ENCODE measurements at regions not wholly inside any gene's neighbourhood (a gene's known extent, or its start where the extent isn't known, plus 50 kb on each side); places are given as distances from the start of the nearest gene placed in this dataset.

DNA sequence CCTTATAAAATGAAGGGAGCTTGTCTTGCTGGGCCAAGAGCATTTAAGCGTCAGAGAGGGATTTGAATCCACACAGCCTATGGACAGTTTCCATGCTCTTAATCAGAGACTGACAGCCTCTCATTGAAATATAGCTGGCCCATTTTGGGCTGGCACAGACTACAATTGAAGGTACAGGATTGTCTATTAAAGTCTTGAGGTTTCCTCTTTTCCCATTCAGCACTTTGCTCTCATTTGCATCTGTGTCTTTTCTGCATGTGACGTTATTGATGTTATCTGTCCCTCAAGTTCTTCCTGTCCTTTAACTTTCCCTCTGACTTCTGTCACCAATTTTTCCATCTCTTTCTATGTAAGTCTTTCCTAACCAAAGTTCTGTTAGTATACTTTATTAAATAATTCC, 133.3 kb upstream of the SFRP2 start:
- Histone ChIP-seq H3K4me1 (ENCODE audit: insufficient read depth, low read length) (no peaks in the 10 kb centered on the region), H3K36me3 (ENCODE audit: insufficient read depth, low read length) (no peaks in the 10 kb centered on the region), H3K27ac (ENCODE audit: low read depth, low read length) (no peak overlapping the region), H3K9ac (ENCODE audit: low read length) (no peak overlapping the region), H3K4me3 (ENCODE audit: low read depth in 1 of 2, low read length in 2 of 2) (no peak overlapping the region), H3K9me3 (ENCODE audit: low read length) (no peaks in the 10 kb centered on the region), H3K27me3 (ENCODE audit: control insufficient read depth in 1 of 2, insufficient read depth in 2 of 2, low read length in 2 of 2) (no peaks in the 10 kb centered on the region)

DNA sequence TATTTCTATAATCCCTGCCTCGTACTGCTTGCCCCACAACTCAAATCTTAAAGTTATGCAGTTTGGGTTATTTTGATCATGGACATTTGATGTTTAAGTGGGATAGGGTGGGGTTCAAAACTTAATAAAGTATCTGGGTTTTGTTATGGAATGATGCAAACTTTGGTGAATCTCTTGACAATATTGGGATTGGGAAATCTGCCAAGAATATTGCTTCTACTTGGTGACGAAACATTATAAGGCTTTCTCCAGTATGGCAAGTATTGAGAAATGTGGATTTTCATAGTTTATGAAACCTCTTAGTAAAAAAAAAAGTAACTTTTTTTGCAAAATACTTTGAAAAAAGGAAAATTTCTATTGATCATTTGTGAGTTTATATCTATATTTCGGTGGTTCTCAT, 130.8 kb upstream of the SFRP2 start:
- no peak overlapping the region for H3K4me3 ChIP-seq (ENCODE audit: low read depth in 1 of 2, low read length in 2 of 2)
- H3K9ac ChIP-seq (ENCODE audit: low read length): no peak overlapping the region
- no peaks in the 10 kb centered on the region for H3K9me3 ChIP-seq (ENCODE audit: low read length)
- no peak overlapping the region for H3K27ac ChIP-seq (ENCODE audit: low read depth, low read length)
- no peaks in the 10 kb centered on the region for H3K4me1 ChIP-seq (ENCODE audit: insufficient read depth, low read length)
- H3K27me3 ChIP-seq (ENCODE audit: control insufficient read depth in 1 of 2, insufficient read depth in 2 of 2, low read length in 2 of 2): no peaks in the 10 kb centered on the region
- no peaks in the 10 kb centered on the region for H3K36me3 ChIP-seq (ENCODE audit: insufficient read depth, low read length)

DNA sequence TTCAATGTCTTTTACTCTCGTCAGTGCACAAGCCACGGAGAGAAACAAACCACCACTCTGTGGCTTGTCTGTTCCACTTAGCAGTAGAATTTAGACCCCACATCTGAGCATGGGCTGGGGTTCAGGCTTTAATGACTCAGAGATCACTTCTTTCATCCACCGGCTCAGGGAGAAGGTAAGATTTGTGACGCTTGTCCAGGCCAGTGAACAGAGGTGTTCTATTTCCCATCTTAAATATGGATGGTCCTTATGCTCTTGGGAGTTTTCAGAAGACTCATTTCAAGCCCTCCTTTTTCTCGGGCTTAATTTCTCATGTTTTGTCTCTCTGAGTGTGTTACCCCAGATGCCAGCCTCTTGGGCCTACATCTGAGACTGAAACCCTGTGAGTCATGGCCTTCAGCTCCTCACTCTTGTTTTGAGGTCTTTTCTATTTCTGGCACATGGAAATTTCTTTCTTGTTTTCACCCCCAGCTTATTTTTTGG, 127.4 kb upstream of the SFRP2 start:
- Histone ChIP-seq H3K4me1 (ENCODE audit: insufficient read depth, low read length) (no peaks in the 10 kb centered on the region), H3K9me3 (ENCODE audit: low read length) (no peaks in the 10 kb centered on the region)

DNA sequence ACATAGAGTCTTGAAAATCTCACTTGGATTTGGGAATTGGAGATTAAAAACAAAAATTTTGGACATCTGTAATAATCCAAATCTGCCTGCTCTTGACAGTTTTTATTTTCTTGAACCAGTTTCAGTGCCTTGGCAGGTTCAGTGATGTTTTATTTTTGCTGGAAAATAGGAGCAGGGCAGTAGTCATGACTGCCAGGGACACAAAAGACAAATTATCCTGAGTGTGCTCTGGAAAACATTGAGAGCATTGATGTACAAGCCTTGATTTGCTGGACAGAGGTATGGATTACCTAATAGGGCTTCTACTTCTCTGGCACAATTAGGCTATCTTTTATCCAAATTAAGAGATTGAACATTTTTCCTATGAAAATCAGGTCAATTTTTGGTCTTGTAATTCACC, 123.4 kb upstream of the SFRP2 start:
- Histone ChIP-seq H3K9me3 (ENCODE audit: low read length) (no peaks in the 10 kb centered on the region), H3K27me3 (ENCODE audit: control insufficient read depth in 1 of 2, insufficient read depth in 2 of 2, low read length in 2 of 2) (no peaks in the 10 kb centered on the region), H3K4me1 (ENCODE audit: insufficient read depth, low read length) (no peaks in the 10 kb centered on the region), H3K36me3 (ENCODE audit: insufficient read depth, low read length) (no peaks in the 10 kb centered on the region), H3K27ac (ENCODE audit: low read depth, low read length) (no peak overlapping the region), H3K9ac (ENCODE audit: low read length) (no peak overlapping the region), H3K4me3 (ENCODE audit: low read depth in 1 of 2, low read length in 2 of 2) (no peak overlapping the region)

More for the DNA sequence above, 127.4 kb upstream of the SFRP2 start:
- no peaks in the 10 kb centered on the region for H3K36me3 ChIP-seq (ENCODE audit: insufficient read depth, low read length)
- no peak overlapping the region for H3K27ac ChIP-seq (ENCODE audit: low read depth, low read length)
- H3K4me3 ChIP-seq (ENCODE audit: low read depth in 1 of 2, low read length in 2 of 2): no peak overlapping the region
- H3K9ac ChIP-seq (ENCODE audit: low read length): no peak overlapping the region
- H3K27me3 ChIP-seq (ENCODE audit: control insufficient read depth in 1 of 2, insufficient read depth in 2 of 2, low read length in 2 of 2): no peaks in the 10 kb centered on the region

DNA sequence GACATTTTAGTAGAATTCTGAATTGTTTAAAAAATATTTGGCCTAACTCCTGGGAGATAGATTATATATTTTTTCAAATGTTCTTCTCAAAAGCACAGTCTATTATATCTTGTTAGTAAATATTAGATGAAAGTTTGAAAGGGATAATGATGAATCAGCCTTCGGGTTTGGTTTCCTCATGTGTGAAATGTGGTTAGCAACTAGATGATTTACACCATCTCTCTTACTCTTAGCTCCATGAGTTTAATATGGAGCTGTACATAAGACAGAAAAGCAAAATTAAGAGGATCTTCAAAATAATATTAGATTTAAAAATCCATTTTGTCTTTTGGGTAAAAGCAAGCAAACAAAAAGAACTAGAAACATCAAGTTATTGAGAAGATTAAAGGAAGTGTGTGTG, 120.8 kb upstream of the SFRP2 start:
- H3K36me3 ChIP-seq (ENCODE audit: insufficient read depth, low read length): no peaks in the 10 kb centered on the region
- no peak overlapping the region for H3K9ac ChIP-seq (ENCODE audit: low read length)
- no peaks in the 10 kb centered on the region for H3K27me3 ChIP-seq (ENCODE audit: control insufficient read depth in 1 of 2, insufficient read depth in 2 of 2, low read length in 2 of 2)
- H3K4me1 ChIP-seq (ENCODE audit: insufficient read depth, low read length): no peaks in the 10 kb centered on the region
- no peaks in the 10 kb centered on the region for H3K9me3 ChIP-seq (ENCODE audit: low read length)
- no peak overlapping the region for H3K27ac ChIP-seq (ENCODE audit: low read depth, low read length)
- no peak overlapping the region for H3K4me3 ChIP-seq (ENCODE audit: low read depth in 1 of 2, low read length in 2 of 2)

DNA sequence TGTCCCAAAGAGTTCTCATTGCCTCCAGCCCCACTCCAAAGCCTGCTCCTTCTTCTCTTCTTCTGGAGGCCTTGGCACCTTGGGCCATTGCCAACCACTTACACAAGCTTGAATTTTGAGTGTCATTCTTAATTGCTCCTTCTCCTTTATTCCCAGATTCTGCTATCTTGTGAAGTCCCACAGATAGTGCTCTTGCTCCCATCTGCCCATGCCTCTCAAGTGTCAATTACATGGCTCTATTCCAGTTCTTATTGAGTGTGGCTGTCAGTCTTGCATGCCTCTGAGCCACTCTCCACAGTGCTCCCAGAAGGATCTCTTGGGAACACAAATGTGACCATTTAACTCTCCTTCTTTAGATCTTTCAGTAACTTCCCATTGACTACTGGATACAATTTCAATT, 117.3 kb upstream of the SFRP2 start:
- no peaks in the 10 kb centered on the region for H3K36me3 ChIP-seq (ENCODE audit: insufficient read depth, low read length)
- H3K4me1 ChIP-seq (ENCODE audit: insufficient read depth, low read length): no peaks in the 10 kb centered on the region
- H3K9me3 ChIP-seq (ENCODE audit: low read length): no peaks in the 10 kb centered on the region
- H3K27ac ChIP-seq (ENCODE audit: low read depth, low read length): no peak overlapping the region
- H3K9ac ChIP-seq (ENCODE audit: low read length): no peak overlapping the region
- H3K27me3 ChIP-seq (ENCODE audit: control insufficient read depth in 1 of 2, insufficient read depth in 2 of 2, low read length in 2 of 2): no peaks in the 10 kb centered on the region
- no peak overlapping the region for H3K4me3 ChIP-seq (ENCODE audit: low read depth in 1 of 2, low read length in 2 of 2)

DNA sequence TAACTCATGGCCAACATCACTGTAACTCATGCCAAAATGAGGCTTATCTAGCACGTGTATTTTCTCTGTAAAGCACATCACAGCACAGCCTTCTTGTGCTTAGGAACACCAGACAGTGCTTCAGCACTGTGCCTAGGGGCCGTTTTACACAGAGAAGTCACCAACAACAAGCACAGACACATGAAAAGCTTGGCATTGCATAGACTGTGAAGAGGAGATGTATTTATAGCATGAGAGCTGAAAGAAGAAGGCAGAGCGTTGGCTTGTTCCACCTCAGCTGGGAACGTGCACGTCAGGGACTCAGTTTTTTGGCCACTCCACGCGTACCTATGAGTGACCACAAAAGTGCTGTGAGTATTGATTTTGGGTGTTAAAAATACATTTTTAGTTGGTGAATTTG, 116.3 kb upstream of the SFRP2 start:
- Histone ChIP-seq H3K27ac (ENCODE audit: low read depth, low read length) (no peak overlapping the region), H3K4me3 (ENCODE audit: low read depth in 1 of 2, low read length in 2 of 2) (no peak overlapping the region), H3K36me3 (ENCODE audit: insufficient read depth, low read length) (no peaks in the 10 kb centered on the region), H3K27me3 (ENCODE audit: control insufficient read depth in 1 of 2, insufficient read depth in 2 of 2, low read length in 2 of 2) (no peaks in the 10 kb centered on the region), H3K9me3 (ENCODE audit: low read length) (no peaks in the 10 kb centered on the region), H3K4me1 (ENCODE audit: insufficient read depth, low read length) (no peaks in the 10 kb centered on the region), H3K9ac (ENCODE audit: low read length) (no peak overlapping the region)

DNA sequence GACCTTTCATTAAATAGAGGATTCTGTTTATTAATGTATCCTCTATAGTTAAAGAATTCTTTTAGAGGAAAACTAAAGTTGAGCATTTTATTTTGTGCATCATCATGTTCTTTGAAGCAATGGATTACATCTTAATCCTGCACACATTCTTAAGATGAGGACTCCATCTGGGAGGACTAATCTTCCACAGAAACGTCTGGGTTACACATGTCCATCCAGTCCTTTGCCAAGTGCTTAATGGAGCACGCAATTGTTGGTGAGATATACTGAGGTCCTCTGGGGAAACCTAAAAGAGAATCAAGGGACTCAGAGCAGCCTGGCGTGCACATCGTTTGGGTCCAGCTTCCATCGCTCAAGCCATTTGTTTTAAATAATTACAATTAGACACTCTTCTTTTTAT, 115.1 kb upstream of the SFRP2 start:
- no peak overlapping the region for H3K9ac ChIP-seq (ENCODE audit: low read length)

DNA sequence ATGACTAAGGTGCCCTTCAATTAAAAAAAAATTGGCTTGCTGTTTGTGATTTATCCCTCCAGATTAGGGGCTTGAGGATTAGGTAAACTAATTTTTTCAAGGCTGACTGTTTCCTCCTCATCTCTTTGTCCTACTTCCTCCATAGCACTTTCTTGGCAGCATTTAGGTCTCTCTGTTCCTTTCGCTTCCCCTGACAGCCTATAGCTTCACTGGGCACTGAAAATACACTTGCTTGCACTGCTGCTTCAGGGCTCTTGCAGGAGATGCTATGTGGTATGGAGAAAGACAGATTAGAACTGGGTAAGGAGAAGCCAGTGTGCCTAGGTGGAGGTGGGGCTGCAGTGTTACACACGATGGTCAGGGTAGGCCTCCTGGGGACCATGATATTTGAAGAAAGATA, 112.3 kb upstream of the SFRP2 start:
- Histone ChIP-seq H3K4me1 (ENCODE audit: insufficient read depth, low read length) (no peaks in the 10 kb centered on the region), H3K4me3 (ENCODE audit: low read depth in 1 of 2, low read length in 2 of 2) (no peak overlapping the region)

More for the DNA sequence above, 115.1 kb upstream of the SFRP2 start:
- Histone ChIP-seq H3K36me3 (ENCODE audit: insufficient read depth, low read length) (no peaks in the 10 kb centered on the region), H3K4me1 (ENCODE audit: insufficient read depth, low read length) (no peaks in the 10 kb centered on the region), H3K27ac (ENCODE audit: low read depth, low read length) (no peak overlapping the region), H3K4me3 (ENCODE audit: low read depth in 1 of 2, low read length in 2 of 2) (no peak overlapping the region), H3K27me3 (ENCODE audit: control insufficient read depth in 1 of 2, insufficient read depth in 2 of 2, low read length in 2 of 2) (no peaks in the 10 kb centered on the region), H3K9me3 (ENCODE audit: low read length) (no peaks in the 10 kb centered on the region)

DNA sequence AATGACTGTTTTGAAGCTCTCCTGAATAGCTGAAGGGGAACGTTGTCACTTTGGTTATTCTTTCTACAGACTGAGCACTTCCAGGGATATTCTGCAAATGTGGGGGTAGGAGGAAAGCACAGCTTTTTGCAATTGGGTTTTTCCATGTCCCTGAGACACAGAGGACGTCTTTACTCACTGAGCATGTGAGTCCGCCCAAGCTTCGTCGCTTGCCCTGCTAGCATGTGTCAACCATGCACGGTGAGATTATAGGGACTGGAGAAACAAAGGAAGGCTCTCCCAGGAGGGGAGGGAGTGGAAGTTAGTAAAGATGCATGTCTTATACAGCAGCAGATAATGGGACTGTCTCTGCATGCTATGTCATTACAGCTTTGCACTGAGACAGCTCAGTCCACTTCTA, 111.5 kb upstream of the SFRP2 start:
- no peaks in the 10 kb centered on the region for H3K9me3 ChIP-seq (ENCODE audit: low read length)
- no peak overlapping the region for H3K9ac ChIP-seq (ENCODE audit: low read length)
- no peaks in the 10 kb centered on the region for H3K27me3 ChIP-seq (ENCODE audit: control insufficient read depth in 1 of 2, insufficient read depth in 2 of 2, low read length in 2 of 2)
- H3K36me3 ChIP-seq (ENCODE audit: insufficient read depth, low read length): no peaks in the 10 kb centered on the region
- no peak overlapping the region for H3K4me3 ChIP-seq (ENCODE audit: low read depth in 1 of 2, low read length in 2 of 2)
- no peaks in the 10 kb centered on the region for H3K4me1 ChIP-seq (ENCODE audit: insufficient read depth, low read length)
- H3K27ac ChIP-seq (ENCODE audit: low read depth, low read length): no peak overlapping the region

More for the DNA sequence above, 112.3 kb upstream of the SFRP2 start:
- H3K9ac ChIP-seq (ENCODE audit: low read length): no peak overlapping the region
- H3K27me3 ChIP-seq (ENCODE audit: control insufficient read depth in 1 of 2, insufficient read depth in 2 of 2, low read length in 2 of 2): no peaks in the 10 kb centered on the region
- no peak overlapping the region for H3K27ac ChIP-seq (ENCODE audit: low read depth, low read length)
- no peaks in the 10 kb centered on the region for H3K9me3 ChIP-seq (ENCODE audit: low read length)
- H3K36me3 ChIP-seq (ENCODE audit: insufficient read depth, low read length): no peaks in the 10 kb centered on the region

DNA sequence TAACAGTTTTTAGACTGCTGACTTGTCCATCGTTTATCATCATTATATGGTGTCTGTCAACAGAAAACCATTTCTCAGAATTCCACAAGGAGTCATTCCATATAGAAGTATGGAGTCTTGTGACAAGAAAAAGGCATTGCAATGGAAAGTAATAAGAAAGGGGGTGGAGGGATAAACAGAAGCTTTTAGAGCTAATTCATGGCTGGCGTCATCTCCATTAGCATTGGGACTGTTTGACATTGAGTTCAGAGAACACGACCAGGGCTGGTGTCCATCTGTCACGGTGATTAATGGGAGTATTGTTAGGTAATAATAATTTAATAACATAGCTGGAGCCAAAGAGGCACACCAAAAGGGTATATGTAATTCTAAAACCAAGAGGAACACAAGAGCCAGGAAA, 101.9 kb upstream of the SFRP2 start:
- Histone ChIP-seq H3K4me1 (ENCODE audit: insufficient read depth, low read length) (no peaks in the 10 kb centered on the region), H3K9me3 (ENCODE audit: low read length) (no peaks in the 10 kb centered on the region), H3K9ac (ENCODE audit: low read length) (no peak overlapping the region), H3K27ac (ENCODE audit: low read depth, low read length) (no peak overlapping the region), H3K27me3 (ENCODE audit: control insufficient read depth in 1 of 2, insufficient read depth in 2 of 2, low read length in 2 of 2) (no peaks in the 10 kb centered on the region), H3K36me3 (ENCODE audit: insufficient read depth, low read length) (no peaks in the 10 kb centered on the region), H3K4me3 (ENCODE audit: low read depth in 1 of 2, low read length in 2 of 2) (no peak overlapping the region)

DNA sequence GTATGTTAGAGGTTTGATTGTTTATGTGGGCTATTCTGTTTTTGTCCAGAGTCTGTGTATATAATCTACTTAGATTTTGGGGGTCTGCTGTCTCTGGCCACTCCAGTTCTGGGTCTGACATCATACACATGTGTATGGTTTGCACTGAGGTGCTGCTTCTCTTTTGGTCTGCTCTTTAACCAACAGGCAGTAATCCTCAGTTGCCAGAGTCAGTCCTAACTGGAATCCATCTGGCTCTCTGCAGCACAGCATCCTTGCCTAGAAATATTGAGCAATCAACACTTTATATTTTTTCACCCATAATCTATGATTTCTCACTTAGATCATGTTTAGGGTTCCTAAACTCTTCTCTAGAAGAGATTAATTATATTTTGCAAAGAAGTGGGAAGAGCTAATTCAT, 98.3 kb upstream of the SFRP2 start:
- no peak overlapping the region for H3K9ac ChIP-seq (ENCODE audit: low read length)
- no peaks in the 10 kb centered on the region for H3K27me3 ChIP-seq (ENCODE audit: control insufficient read depth in 1 of 2, insufficient read depth in 2 of 2, low read length in 2 of 2)
- no peaks in the 10 kb centered on the region for H3K4me1 ChIP-seq (ENCODE audit: insufficient read depth, low read length)
- no peak overlapping the region for H3K4me3 ChIP-seq (ENCODE audit: low read depth in 1 of 2, low read length in 2 of 2)
- no peak overlapping the region for H3K27ac ChIP-seq (ENCODE audit: low read depth, low read length)
- no peaks in the 10 kb centered on the region for H3K36me3 ChIP-seq (ENCODE audit: insufficient read depth, low read length)
- H3K9me3 ChIP-seq (ENCODE audit: low read length): no peaks in the 10 kb centered on the region

All from muscle layer of colon (tissue), 2 donors.